ENCODE measurements at regions not wholly inside any gene's neighbourhood (a gene's known extent, or its start where the extent isn't known, plus 50 kb on each side); places are given as distances from the start of the nearest gene placed in this dataset.

GRCh38 chr18:26746398-26746797 lies 119.1 kb downstream of the AQP4 start:
- Histone ChIP-seq H3F3A (ENCODE audit: insufficient read depth, low read length, poor library complexity, severe bottlenecking) (no peaks in the 10 kb centered on the region), H3K4me2 (ENCODE audit: low read length) (no peak overlapping the region), H4K20me1 (ENCODE audit: insufficient read depth) (no peaks in the 10 kb centered on the region), H3K79me2 (replicated peaks; ENCODE audit: insufficient read depth, low read length) (no peaks in the 10 kb centered on the region), H3K9me2 (ENCODE audit: insufficient read depth, low read length) (no peaks in the 10 kb centered on the region), H3K27me3 (ENCODE audit: insufficient read depth, low read depth, low read length) (no peaks in the 10 kb centered on the region), H3K36me3 (ENCODE audit: insufficient read depth, low read length) (no peaks in the 10 kb centered on the region), H3K9ac (ENCODE audit: low read length) (no peak overlapping the region), H3K4me3 (ENCODE audit: low read length) (no peak overlapping the region), H3K27ac (ENCODE audit: low read length) (no peak overlapping the region), H2AFZ (ENCODE audit: low read depth, low read length) (no peak overlapping the region), H3K9me3 (ENCODE audit: low read length) (no peaks in the 10 kb centered on the region)
- TF ChIP-seq TAF1 (IDR thresholded peaks at IDR 0.05; ENCODE audit: low read depth) (no peak), RAD21 (conservative IDR thresholded peaks at IDR 0.05) (no peak), POLR2AphosphoS5 (IDR thresholded peaks at IDR 0.05) (no peak), EP300 (conservative IDR thresholded peaks at IDR 0.05; ENCODE audit: poor library complexity, severe bottlenecking) (no peak), SMC3 (conservative IDR thresholded peaks at IDR 0.05; ENCODE audit: poor library complexity) (no peak)

DNA sequence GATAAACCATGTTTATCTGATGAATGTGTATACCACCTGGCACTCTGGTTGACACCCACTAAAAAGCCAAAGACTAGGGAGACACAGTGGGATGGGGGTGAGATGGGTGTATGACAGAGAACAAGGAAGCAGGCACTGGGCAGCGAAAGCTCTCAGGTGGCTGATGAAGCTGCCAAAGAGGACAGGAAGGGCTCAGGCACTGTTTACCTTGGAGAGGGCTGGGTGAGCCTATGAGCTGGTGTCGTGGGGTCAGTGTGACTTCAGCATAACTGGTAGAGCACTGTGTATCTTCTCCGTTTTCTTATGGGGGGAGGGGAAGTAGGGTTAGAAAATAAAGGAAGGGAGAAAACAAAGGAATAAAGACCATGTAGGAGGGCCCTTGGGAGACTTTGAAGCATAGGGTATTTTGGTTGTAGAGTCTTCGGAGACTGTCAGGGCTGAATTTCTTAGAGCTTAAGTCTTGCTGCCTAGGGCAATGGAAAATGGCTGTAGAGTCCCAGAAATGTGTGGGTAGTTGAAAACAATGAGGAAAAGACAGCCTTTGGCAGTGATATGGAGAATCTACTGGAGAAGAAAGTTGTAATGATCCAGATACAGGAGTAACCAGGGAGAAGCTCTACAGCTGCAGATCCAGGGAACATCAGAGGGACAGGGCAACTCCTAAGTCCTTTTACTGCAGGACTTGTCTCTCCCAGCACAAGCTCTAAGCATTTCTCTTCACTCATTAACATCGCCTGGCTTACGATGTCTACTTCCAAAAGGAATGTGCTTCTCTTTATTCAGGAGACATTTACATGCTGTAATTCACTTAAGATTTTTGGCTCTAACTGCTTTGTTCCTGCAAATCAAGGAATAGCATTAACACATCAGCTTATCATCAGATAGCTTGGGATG lies 120.0 kb downstream of the AQP4 start:
- no peaks in the 10 kb centered on the region for H3K9me2 ChIP-seq (ENCODE audit: insufficient read depth, low read length)
- no peaks in the 10 kb centered on the region for H3K36me3 ChIP-seq (ENCODE audit: insufficient read depth, low read length)
- H3K27ac ChIP-seq (ENCODE audit: low read length): no peak overlapping the region
- no peak overlapping the region for H3K4me3 ChIP-seq (ENCODE audit: low read length)
- no peaks in the 10 kb centered on the region for H3F3A ChIP-seq (ENCODE audit: insufficient read depth, low read length, poor library complexity, severe bottlenecking)
- H3K4me2 ChIP-seq (ENCODE audit: low read length): no peak overlapping the region
- H3K9ac ChIP-seq (ENCODE audit: low read length): no peak overlapping the region
- no peaks in the 10 kb centered on the region for H3K9me3 ChIP-seq (ENCODE audit: low read length)
- H4K20me1 ChIP-seq (ENCODE audit: insufficient read depth): no peaks in the 10 kb centered on the region
- no peaks in the 10 kb centered on the region for H3K27me3 ChIP-seq (ENCODE audit: insufficient read depth, low read depth, low read length)
- no peaks in the 10 kb centered on the region for H3K79me2 ChIP-seq (replicated peaks; ENCODE audit: insufficient read depth, low read length)
- TF ChIP-seq EP300 (conservative IDR thresholded peaks at IDR 0.05; ENCODE audit: poor library complexity, severe bottlenecking) (no peak), RAD21 (conservative IDR thresholded peaks at IDR 0.05) (no peak), POLR2AphosphoS5 (IDR thresholded peaks at IDR 0.05) (no peak), EZH2 (IDR thresholded peaks at IDR 0.05; ENCODE audit: borderline replicate concordance, insufficient read depth, low read length, poor library complexity, severe bottlenecking) (no peak), REST (IDR thresholded peaks at IDR 0.05; ENCODE audit: borderline replicate concordance) (no peak)
- H2AFZ ChIP-seq (ENCODE audit: low read depth, low read length): no peak overlapping the region

- H2AFZ ChIP-seq (ENCODE audit: low read depth, low read length): no peak overlapping the region
- no peak overlapping the region for H3K9ac ChIP-seq (ENCODE audit: low read length)
- no peaks in the 10 kb centered on the region for H3K9me2 ChIP-seq (ENCODE audit: insufficient read depth, low read length)
- H3K9me3 ChIP-seq (ENCODE audit: low read length): peaks cover 4% of the 10 kb centered on the region
- H3K27me3 ChIP-seq (ENCODE audit: insufficient read depth, low read depth, low read length): no peaks in the 10 kb centered on the region
- H3K79me2 ChIP-seq (replicated peaks; ENCODE audit: insufficient read depth, low read length): no peaks in the 10 kb centered on the region
- no peaks in the 10 kb centered on the region for H3K36me3 ChIP-seq (ENCODE audit: insufficient read depth, low read length)
- no peaks in the 10 kb centered on the region for H4K20me1 ChIP-seq (ENCODE audit: insufficient read depth)
- H3K4me3 ChIP-seq (ENCODE audit: low read length): no peak overlapping the region
- no peak for TF ChIP-seq RAD21 (conservative IDR thresholded peaks at IDR 0.05)
- TF ChIP-seq MXI1 (conservative IDR thresholded peaks at IDR 0.05; ENCODE audit: poor library complexity, severe bottlenecking): no peak
- no peak for TF ChIP-seq EZH2 (IDR thresholded peaks at IDR 0.05; ENCODE audit: borderline replicate concordance, insufficient read depth, low read length, poor library complexity, severe bottlenecking)
- TF ChIP-seq POLR2AphosphoS5 (IDR thresholded peaks at IDR 0.05): no peak
- TF ChIP-seq CTCF (IDR thresholded peaks at IDR 0.05; ENCODE audit: poor library complexity, severe bottlenecking): no peak
- TF ChIP-seq TAF1 (IDR thresholded peaks at IDR 0.05; ENCODE audit: low read depth): no peak
- TF ChIP-seq REST (IDR thresholded peaks at IDR 0.05; ENCODE audit: borderline replicate concordance): no peak
- TF ChIP-seq SMC3 (conservative IDR thresholded peaks at IDR 0.05; ENCODE audit: poor library complexity): no peak
- TF ChIP-seq EP300 (conservative IDR thresholded peaks at IDR 0.05; ENCODE audit: poor library complexity, severe bottlenecking): no peak
- H3K27ac ChIP-seq (ENCODE audit: low read length): no peak overlapping the region
- H3F3A ChIP-seq (ENCODE audit: insufficient read depth, low read length, poor library complexity, severe bottlenecking): no peaks in the 10 kb centered on the region
- H3K4me2 ChIP-seq (ENCODE audit: low read length): no peak overlapping the region
Measured at GRCh38 chr18:26741758-26742157, 123.7 kb downstream of the AQP4 start.

All from neural cell (in vitro differentiated cells).